ENCODE measurements at regions not wholly inside any gene's neighbourhood (a gene's known extent, or its start where the extent isn't known, plus 50 kb on each side); places are given as distances from the start of the nearest gene placed in this dataset.

- no peaks in the 10 kb centered on the region; the same call in 1 of the 2 replicates for H3K27me3 ChIP-seq (ENCODE audit: control insufficient read depth, insufficient read depth, low read length)
- intact Hi-C loops (cut with micrococcal nuclease; ENCODE audit: unreplicated experiment) (no loop called here), in situ Hi-C loops (cut with HindIII; ENCODE audit: low pct_unique_long_range_greater_than_20kb, low sequenced_read_pairs) (no loop called here)
- no peak overlapping the region for H3K4me3 ChIP-seq (ENCODE audit: low read depth in 2 of 2, low read length in 2 of 2)
- H3K27ac ChIP-seq (ENCODE audit: low read length) = no peak overlapping the region
- POLR2A ChIA-PET = no interaction called here
- DNase-seq (ENCODE audit: low read depth, low spot score) = no peak
- H3K36me3 ChIP-seq (ENCODE audit: control insufficient read depth, insufficient read depth, low read length) = no peaks in the 10 kb centered on the region
- no peak for TF ChIP-seq TCF7L2 (IDR thresholded peaks at IDR 0.05; ENCODE audit: low read depth, low read length)
- TF ChIP-seq CTCF (IDR thresholded peaks at IDR 0.05) = no peak
- no peak for TF ChIP-seq POLR2AphosphoS5 (IDR thresholded peaks at IDR 0.05; ENCODE audit: low read depth, low read length)
- TF ChIP-seq SIN3A (IDR thresholded peaks at IDR 0.05; ENCODE audit: borderline replicate concordance, insufficient read depth, low read depth, low read length) = no peak
- no peak for TF ChIP-seq REST (IDR thresholded peaks at IDR 0.05; ENCODE audit: insufficient read depth in 1 of 2, low read depth in 2 of 2, low read length in 1 of 2)
- ATAC-seq = no peak
- BruUV-seq (replicated peaks) = no TSS peak
- CTCF ChIA-PET = no interaction called here
- no peaks in the 10 kb centered on the region for H3K4me1 ChIP-seq (ENCODE audit: control insufficient read depth, insufficient read depth, low read length)
- H3K9me3 ChIP-seq (ENCODE audit: control insufficient read depth, insufficient read depth, low read depth, low read length) = no peaks in the 10 kb centered on the region
Observed at GRCh38 chr6:71205336-71205956, 83.2 kb upstream of the OGFRL1 start.

GRCh38 chr6:71206089-71206488, 82.5 kb upstream of the OGFRL1 start:
- no peaks in the 10 kb centered on the region for H3K4me1 ChIP-seq (ENCODE audit: control insufficient read depth, insufficient read depth, low read length)
- no peaks in the 10 kb centered on the region; the same call in 1 of the 2 replicates for H3K27me3 ChIP-seq (ENCODE audit: control insufficient read depth, insufficient read depth, low read length)
- in situ Hi-C loops (cut with HindIII; ENCODE audit: low pct_unique_long_range_greater_than_20kb, low sequenced_read_pairs) (no loop called here), intact Hi-C loops (cut with micrococcal nuclease; ENCODE audit: unreplicated experiment) (no loop called here)
- ChIA-PET POLR2A (no interaction called here), CTCF (no interaction called here)
- no peak overlapping the region for H3K4me3 ChIP-seq (ENCODE audit: low read depth in 2 of 2, low read length in 2 of 2)
- no peaks in the 10 kb centered on the region for H3K36me3 ChIP-seq (ENCODE audit: control insufficient read depth, insufficient read depth, low read length)
- H3K27ac ChIP-seq (ENCODE audit: low read length) = no peak overlapping the region
- DNase-seq (ENCODE audit: low read depth, low spot score) (no peak), ATAC-seq (no peak)
- no TSS peak for BruUV-seq (replicated peaks)
- no peaks in the 10 kb centered on the region for H3K9me3 ChIP-seq (ENCODE audit: control insufficient read depth, insufficient read depth, low read depth, low read length)
- TF ChIP-seq TCF7L2 (IDR thresholded peaks at IDR 0.05; ENCODE audit: low read depth, low read length) (no peak), POLR2AphosphoS5 (IDR thresholded peaks at IDR 0.05; ENCODE audit: low read depth, low read length) (no peak), CTCF (IDR thresholded peaks at IDR 0.05) (no peak), SIN3A (IDR thresholded peaks at IDR 0.05; ENCODE audit: borderline replicate concordance, insufficient read depth, low read depth, low read length) (no peak), REST (IDR thresholded peaks at IDR 0.05; ENCODE audit: insufficient read depth in 1 of 2, low read depth in 2 of 2, low read length in 1 of 2) (no peak)
